ENCODE measurements at regions not wholly inside any gene's neighbourhood (a gene's known extent, or its start where the extent isn't known, plus 50 kb on each side); places are given as distances from the start of the nearest gene placed in this dataset.

DNA sequence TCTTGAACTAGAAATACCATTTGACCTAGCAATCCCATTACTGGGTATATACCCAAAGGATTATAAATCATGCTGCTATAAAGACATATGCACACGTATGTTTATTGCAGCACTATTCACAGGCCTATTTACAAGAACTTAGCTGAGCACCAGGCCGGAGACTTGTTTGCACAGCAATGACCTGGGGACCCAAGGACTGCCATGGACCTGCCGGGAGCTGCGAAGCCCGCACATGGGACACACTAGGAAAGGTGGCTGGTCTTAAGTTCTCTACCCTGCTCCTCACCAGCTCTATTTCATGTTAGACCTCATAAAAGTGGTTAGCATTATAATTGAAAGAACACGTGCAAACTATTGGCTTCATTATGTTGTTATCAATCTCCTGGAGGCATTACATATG, 70.4 kb upstream of the CST7 start:
- CTCF ChIA-PET = interaction anchor here (0.8 kb wide), 1 partner anchor 718 kb away, joined by 3 read pairs; no protein-coding TSS in a partner anchor

DNA sequence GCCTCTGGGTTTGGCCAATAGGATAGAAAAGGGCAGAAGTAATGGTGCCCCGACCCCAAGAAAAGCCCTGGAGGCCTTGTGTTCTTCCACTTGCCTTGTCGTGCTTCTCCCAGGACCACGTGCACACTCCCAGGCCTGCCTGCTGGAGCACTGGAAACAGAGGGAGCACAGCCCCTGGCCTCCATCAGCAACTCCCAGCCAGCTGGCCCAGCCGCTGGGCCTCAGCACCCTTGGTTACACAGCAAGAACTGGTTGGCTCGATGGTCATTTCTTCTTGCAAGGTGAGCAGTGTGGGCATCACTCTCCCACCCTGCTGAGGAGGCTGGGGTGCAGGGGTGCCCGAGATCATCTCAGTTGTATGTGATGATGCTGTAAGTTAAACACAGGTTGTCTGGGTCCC, 69.2 kb upstream of the CST7 start:
- no peak overlapping the region for H3K27ac ChIP-seq (ENCODE audit: extremely low read depth, low read depth, low read length)
- no peaks in the 10 kb centered on the region for H3K9me3 ChIP-seq (ENCODE audit: control insufficient read depth, insufficient read depth, low read depth, low read length)
- no peaks in the 10 kb centered on the region for H3K36me3 ChIP-seq (ENCODE audit: control insufficient read depth in 2 of 2, insufficient read depth in 1 of 2, low read length in 2 of 2)
- H3K4me3 ChIP-seq (ENCODE audit: low read depth, low read length) = no peak overlapping the region
- H3K4me1 ChIP-seq (ENCODE audit: control insufficient read depth, insufficient read depth, low read length) = no peaks in the 10 kb centered on the region
- ChIA-PET POLR2A (no interaction called here), CTCF (no interaction called here)
- no peak for TF ChIP-seq ZNF624 (tag by site-specific recombination; IDR thresholded peaks at IDR 0.05)

More for the DNA sequence above, 70.4 kb upstream of the CST7 start:
- H3K9me3 ChIP-seq (ENCODE audit: control insufficient read depth, insufficient read depth, low read depth, low read length) = no peaks in the 10 kb centered on the region
- H3K4me1 ChIP-seq (ENCODE audit: control insufficient read depth, insufficient read depth, low read length) = no peaks in the 10 kb centered on the region
- no peak overlapping the region for H3K4me3 ChIP-seq (ENCODE audit: low read depth, low read length)
- TF ChIP-seq OSR2 (tag by site-specific recombination; IDR thresholded peaks at IDR 0.05) (no peak), ZNF311 (tag by site-specific recombination; IDR thresholded peaks at IDR 0.05; ENCODE audit: borderline replicate concordance) (no peak), ZNF677 (tag by site-specific recombination; IDR thresholded peaks at IDR 0.05) (no peak), ZNF175 (tag by site-specific recombination; IDR thresholded peaks at IDR 0.05) (no peak), EGR2 (tag by site-specific recombination; IDR thresholded peaks at IDR 0.05; ENCODE audit: low read depth) (no peak)
- TF ChIP-seq, protein P1, sequence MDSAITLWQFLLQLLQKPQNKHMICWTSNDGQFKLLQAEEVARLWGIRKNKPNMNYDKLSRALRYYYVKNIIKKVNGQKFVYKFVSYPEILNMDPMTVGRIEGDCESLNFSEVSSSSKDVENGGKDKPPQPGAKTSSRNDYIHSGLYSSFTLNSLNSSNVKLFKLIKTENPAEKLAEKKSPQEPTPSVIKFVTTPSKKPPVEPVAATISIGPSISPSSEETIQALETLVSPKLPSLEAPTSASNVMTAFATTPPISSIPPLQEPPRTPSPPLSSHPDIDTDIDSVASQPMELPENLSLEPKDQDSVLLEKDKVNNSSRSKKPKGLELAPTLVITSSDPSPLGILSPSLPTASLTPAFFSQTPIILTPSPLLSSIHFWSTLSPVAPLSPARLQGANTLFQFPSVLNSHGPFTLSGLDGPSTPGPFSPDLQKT (IDR thresholded peaks at IDR 0.05; ENCODE audit: borderline replicate concordance, low read depth, low read length) = no peak
- POLR2A ChIA-PET = no interaction called here
- H3K27ac ChIP-seq (ENCODE audit: extremely low read depth, low read depth, low read length) = no peak overlapping the region
- no peaks in the 10 kb centered on the region for H3K36me3 ChIP-seq (ENCODE audit: control insufficient read depth in 2 of 2, insufficient read depth in 1 of 2, low read length in 2 of 2)

DNA sequence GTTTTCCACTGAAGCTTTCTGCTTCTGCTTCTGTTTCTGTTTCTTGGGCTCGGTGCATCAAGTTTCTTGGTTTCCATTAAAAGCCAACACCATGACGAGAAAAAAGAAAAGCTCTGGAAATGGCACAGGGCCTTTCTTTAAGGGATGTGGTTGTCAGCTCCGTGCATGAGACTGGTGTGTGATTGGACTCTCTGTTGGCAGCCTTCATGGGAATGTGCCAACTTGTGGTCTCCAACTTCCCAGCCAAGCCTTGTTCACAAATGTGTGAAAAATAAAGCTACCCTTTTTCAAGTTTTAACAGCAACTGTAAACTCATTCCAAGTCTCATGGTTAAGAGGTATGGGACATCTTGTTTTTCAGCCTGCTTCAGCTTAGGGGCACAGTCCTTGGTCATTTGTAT, 68.7 kb upstream of the CST7 start:
- no peaks in the 10 kb centered on the region for H3K4me1 ChIP-seq (ENCODE audit: control insufficient read depth, insufficient read depth, low read length)
- ChIA-PET CTCF (no interaction called here), POLR2A (no interaction called here)
- H3K9me3 ChIP-seq (ENCODE audit: control insufficient read depth, insufficient read depth, low read depth, low read length) = no peaks in the 10 kb centered on the region
- H3K27ac ChIP-seq (ENCODE audit: extremely low read depth, low read depth, low read length) = no peak overlapping the region
- no peaks in the 10 kb centered on the region for H3K36me3 ChIP-seq (ENCODE audit: control insufficient read depth in 2 of 2, insufficient read depth in 1 of 2, low read length in 2 of 2)
- H3K4me3 ChIP-seq (ENCODE audit: low read depth, low read length) = no peak overlapping the region
- no peak for TF ChIP-seq ZNF140 (tag by site-specific recombination; IDR thresholded peaks at IDR 0.05)
- TF ChIP-seq, protein P2, sequence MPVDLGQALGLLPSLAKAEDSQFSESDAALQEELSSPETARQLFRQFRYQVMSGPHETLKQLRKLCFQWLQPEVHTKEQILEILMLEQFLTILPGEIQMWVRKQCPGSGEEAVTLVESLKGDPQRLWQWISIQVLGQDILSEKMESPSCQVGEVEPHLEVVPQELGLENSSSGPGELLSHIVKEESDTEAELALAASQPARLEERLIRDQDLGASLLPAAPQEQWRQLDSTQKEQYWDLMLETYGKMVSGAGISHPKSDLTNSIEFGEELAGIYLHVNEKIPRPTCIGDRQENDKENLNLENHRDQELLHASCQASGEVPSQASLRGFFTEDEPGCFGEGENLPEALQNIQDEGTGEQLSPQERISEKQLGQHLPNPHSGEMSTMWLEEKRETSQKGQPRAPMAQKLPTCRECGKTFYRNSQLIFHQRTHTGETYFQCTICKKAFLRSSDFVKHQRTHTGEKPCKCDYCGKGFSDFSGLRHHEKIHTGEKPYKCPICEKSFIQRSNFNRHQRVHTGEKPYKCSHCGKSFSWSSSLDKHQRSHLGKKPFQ (tag by site-specific recombination; IDR thresholded peaks at IDR 0.05) = no peak
- no peak for TF ChIP-seq MZF1 (tag by site-specific recombination; IDR thresholded peaks at IDR 0.05; ENCODE audit: borderline replicate concordance)
- TF ChIP-seq ZNF843 (tag by site-specific recombination; IDR thresholded peaks at IDR 0.05) = no peak
- TF ChIP-seq KLF8 (tag by site-specific recombination; IDR thresholded peaks at IDR 0.05) = no peak
- TF ChIP-seq YY1 (tag by site-specific recombination; IDR thresholded peaks at IDR 0.05) = no peak
- TF ChIP-seq ZNF223 (tag by site-specific recombination; IDR thresholded peaks at IDR 0.05) = no peak
- TF ChIP-seq, protein P3, sequence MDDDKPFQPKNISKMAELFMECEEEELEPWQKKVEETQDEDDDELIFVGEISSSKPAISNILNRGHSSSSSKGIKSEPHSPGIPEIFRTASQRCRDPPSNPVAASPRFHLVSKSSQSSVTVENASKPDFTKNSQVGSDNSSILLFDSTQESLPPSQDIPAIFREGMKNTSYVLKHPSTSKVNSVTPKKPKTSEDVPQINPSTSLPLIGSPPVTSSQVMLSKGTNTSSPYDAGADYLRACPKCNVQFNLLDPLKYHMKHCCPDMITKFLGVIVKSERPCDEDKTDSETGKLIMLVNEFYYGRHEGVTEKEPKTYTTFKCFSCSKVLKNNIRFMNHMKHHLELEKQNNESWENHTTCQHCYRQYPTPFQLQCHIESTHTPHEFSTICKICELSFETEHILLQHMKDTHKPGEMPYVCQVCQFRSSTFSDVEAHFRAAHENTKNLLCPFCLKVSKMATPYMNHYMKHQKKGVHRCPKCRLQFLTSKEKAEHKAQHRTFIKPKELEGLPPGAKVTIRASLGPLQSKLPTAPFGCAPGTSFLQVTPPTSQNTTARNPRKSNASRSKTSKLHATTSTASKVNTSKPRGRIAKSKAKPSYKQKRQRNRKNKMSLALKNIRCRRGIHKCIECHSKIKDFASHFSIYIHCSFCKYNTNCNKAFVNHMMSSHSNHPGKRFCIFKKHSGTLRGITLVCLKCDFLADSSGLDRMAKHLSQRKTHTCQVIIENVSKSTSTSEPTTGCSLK (tag by site-specific recombination; IDR thresholded peaks at IDR 0.05) = no peak
- TF ChIP-seq, protein P4, sequence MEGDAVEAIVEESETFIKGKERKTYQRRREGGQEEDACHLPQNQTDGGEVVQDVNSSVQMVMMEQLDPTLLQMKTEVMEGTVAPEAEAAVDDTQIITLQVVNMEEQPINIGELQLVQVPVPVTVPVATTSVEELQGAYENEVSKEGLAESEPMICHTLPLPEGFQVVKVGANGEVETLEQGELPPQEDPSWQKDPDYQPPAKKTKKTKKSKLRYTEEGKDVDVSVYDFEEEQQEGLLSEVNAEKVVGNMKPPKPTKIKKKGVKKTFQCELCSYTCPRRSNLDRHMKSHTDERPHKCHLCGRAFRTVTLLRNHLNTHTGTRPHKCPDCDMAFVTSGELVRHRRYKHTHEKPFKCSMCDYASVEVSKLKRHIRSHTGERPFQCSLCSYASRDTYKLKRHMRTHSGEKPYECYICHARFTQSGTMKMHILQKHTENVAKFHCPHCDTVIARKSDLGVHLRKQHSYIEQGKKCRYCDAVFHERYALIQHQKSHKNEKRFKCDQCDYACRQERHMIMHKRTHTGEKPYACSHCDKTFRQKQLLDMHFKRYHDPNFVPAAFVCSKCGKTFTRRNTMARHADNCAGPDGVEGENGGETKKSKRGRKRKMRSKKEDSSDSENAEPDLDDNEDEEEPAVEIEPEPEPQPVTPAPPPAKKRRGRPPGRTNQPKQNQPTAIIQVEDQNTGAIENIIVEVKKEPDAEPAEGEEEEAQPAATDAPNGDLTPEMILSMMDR (tag by site-specific recombination; IDR thresholded peaks at IDR 0.05) = no peak
- no peak for TF ChIP-seq ZNF391 (tag by site-specific recombination; IDR thresholded peaks at IDR 0.05; ENCODE audit: borderline replicate concordance, low read depth)
- TF ChIP-seq, protein P5, sequence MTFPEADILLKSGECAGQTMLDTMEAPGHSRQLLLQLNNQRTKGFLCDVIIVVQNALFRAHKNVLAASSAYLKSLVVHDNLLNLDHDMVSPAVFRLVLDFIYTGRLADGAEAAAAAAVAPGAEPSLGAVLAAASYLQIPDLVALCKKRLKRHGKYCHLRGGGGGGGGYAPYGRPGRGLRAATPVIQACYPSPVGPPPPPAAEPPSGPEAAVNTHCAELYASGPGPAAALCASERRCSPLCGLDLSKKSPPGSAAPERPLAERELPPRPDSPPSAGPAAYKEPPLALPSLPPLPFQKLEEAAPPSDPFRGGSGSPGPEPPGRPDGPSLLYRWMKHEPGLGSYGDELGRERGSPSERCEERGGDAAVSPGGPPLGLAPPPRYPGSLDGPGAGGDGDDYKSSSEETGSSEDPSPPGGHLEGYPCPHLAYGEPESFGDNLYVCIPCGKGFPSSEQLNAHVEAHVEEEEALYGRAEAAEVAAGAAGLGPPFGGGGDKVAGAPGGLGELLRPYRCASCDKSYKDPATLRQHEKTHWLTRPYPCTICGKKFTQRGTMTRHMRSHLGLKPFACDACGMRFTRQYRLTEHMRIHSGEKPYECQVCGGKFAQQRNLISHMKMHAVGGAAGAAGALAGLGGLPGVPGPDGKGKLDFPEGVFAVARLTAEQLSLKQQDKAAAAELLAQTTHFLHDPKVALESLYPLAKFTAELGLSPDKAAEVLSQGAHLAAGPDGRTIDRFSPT (tag by site-specific recombination; IDR thresholded peaks at IDR 0.05) = no peak
- no peak for TF ChIP-seq ZNF621 (tag by site-specific recombination; IDR thresholded peaks at IDR 0.05)
- TF ChIP-seq TCF7L2 (IDR thresholded peaks at IDR 0.05; ENCODE audit: borderline replicate concordance, low read depth, low read length) = no peak
- TF ChIP-seq ZEB2 (tag by site-specific recombination; IDR thresholded peaks at IDR 0.05) = no peak
- TF ChIP-seq REPIN1 (tag by site-specific recombination; IDR thresholded peaks at IDR 0.05; ENCODE audit: low read depth) = no peak
- no peak for TF ChIP-seq ZNF2 (tag by site-specific recombination; IDR thresholded peaks at IDR 0.05)
- no peak for TF ChIP-seq ZNF670 (tag by site-specific recombination; IDR thresholded peaks at IDR 0.05; ENCODE audit: low read depth)
- no peak for TF ChIP-seq ZNF596 (tag by site-specific recombination; IDR thresholded peaks at IDR 0.05)
